Vagina (tissue), 2 donors: ENCODE measurements at regions not wholly inside any gene's neighbourhood (a gene's known extent, or its start where the extent isn't known, plus 50 kb on each side); places are given as distances from the start of the nearest gene placed in this dataset.

Experiments used
- DNase-seq, 2 donors: peaks; one replicate each; pipeline ENCODE4 v3.0.0-alpha.2; 2017; ENCODE audit errors: extremely low spot score in 2 of 2
- H3K27ac ChIP-seq: fragments of 200-600 bp; sonication (generic); one replicate; pipeline ENCODE4 v1.5.1; 2019
- H3K27me3 ChIP-seq: fragments of 200-600 bp; sonication (generic); one replicate; pipeline ENCODE4 v1.5.1; 2019
- H3K36me3 ChIP-seq, 2 donors: fragments of 200-600 bp; sonication (generic); one replicate each; pipeline ENCODE4 v1.5.1; 2017 to 2019
- H3K4me1 ChIP-seq: fragments of 200-600 bp; sonication (generic); one replicate; pipeline ENCODE4 v1.5.1; 2019
- H3K4me3 ChIP-seq, 2 donors: fragments of 200-600 bp; sonication (generic); 1 replicate in 1 of 2; 2 replicates in 1 of 2; pipeline ENCODE4 v1.5.1; 2016 to 2019
- H3K9me3 ChIP-seq: fragments of 200-600 bp; sonication (generic); one replicate; pipeline ENCODE4 v1.5.1; 2019
- POLR2A ChIP-seq, 2 donors: fragments of 450-650 bp; IDR thresholded peaks; one replicate each; pipeline ENCODE4 v1.6.1; 2017; ENCODE audit warnings: antibody characterized with exemption in 2 of 2, mild to moderate bottlenecking in 2 of 2, moderate library complexity in 2 of 2
- POLR2AphosphoS5 ChIP-seq, 2 donors: sonication (generic); formaldehyde crosslinking; IDR thresholded peaks; one replicate each; pipeline ENCODE4 v1.9.0; 2017; ENCODE audit warnings: antibody characterized with exemption in 2 of 2, mild to moderate bottlenecking in 2 of 2, low read depth in 1 of 2; ENCODE audit not compliant: insufficient read depth in 1 of 2
- intact Hi-C: fragments of 100-400 bp; cut with DNase I; formaldehyde crosslinking; loops from one replicate; pipeline ENCODE4 v1.15.1; 2023
- TF ChIP-seq, protein P1 (sequence below), 3 experiments: fragments of 450-650 bp in 2 of 3; fragments of 200-600 bp in 1 of 3; sonication (generic) in 1 of 3; IDR thresholded peaks; one replicate each; pipeline ENCODE4 v1.5.1; 2017 to 2019; ENCODE audit warnings: antibody characterized with exemption in 3 of 3, mild to moderate bottlenecking in 2 of 3, moderate library complexity in 2 of 3

- H3K27me3 ChIP-seq = no peaks in the 10 kb centered on the region
- TF ChIP-seq, protein P1, sequence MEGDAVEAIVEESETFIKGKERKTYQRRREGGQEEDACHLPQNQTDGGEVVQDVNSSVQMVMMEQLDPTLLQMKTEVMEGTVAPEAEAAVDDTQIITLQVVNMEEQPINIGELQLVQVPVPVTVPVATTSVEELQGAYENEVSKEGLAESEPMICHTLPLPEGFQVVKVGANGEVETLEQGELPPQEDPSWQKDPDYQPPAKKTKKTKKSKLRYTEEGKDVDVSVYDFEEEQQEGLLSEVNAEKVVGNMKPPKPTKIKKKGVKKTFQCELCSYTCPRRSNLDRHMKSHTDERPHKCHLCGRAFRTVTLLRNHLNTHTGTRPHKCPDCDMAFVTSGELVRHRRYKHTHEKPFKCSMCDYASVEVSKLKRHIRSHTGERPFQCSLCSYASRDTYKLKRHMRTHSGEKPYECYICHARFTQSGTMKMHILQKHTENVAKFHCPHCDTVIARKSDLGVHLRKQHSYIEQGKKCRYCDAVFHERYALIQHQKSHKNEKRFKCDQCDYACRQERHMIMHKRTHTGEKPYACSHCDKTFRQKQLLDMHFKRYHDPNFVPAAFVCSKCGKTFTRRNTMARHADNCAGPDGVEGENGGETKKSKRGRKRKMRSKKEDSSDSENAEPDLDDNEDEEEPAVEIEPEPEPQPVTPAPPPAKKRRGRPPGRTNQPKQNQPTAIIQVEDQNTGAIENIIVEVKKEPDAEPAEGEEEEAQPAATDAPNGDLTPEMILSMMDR (IDR thresholded peaks at IDR 0.05) = no peak
- TF ChIP-seq POLR2AphosphoS5 (IDR thresholded peaks at IDR 0.05; ENCODE audit: insufficient read depth in 1 of 2, low read depth in 1 of 2) = no peak
- no peak for TF ChIP-seq POLR2A (IDR thresholded peaks at IDR 0.05)
- no peak for DNase-seq
- H3K36me3 ChIP-seq = no peaks in the 10 kb centered on the region
- H3K4me3 ChIP-seq = no peak overlapping the region
- intact Hi-C loops = no loop called here
- H3K9me3 ChIP-seq = no peaks in the 10 kb centered on the region
- no peaks in the 10 kb centered on the region for H3K4me1 ChIP-seq
- H3K27ac ChIP-seq = no peak overlapping the region
These were observed 219.0 kb upstream of the MAN1A1 start for GRCh38 chr6:119568580-119568979.

- Histone ChIP-seq H3K27ac (no peak overlapping the region), H3K36me3 (no peaks in the 10 kb centered on the region), H3K27me3 (no peaks in the 10 kb centered on the region), H3K4me3 (no peak overlapping the region), H3K4me1 (no peaks in the 10 kb centered on the region), H3K9me3 (no peaks in the 10 kb centered on the region)
- intact Hi-C loops = no loop called here
- DNase-seq = no peak
- no peak for TF ChIP-seq POLR2AphosphoS5 (IDR thresholded peaks at IDR 0.05; ENCODE audit: insufficient read depth in 1 of 2, low read depth in 1 of 2)
- TF ChIP-seq, protein P1 (IDR thresholded peaks at IDR 0.05) = no peak
- no peak for TF ChIP-seq POLR2A (IDR thresholded peaks at IDR 0.05)
These were observed 217.1 kb upstream of the MAN1A1 start for GRCh38 chr6:119566546-119567260.

GRCh38 chr6:119565893-119566292, 216.3 kb upstream of the MAN1A1 start:
- Histone ChIP-seq H3K27ac (no peak overlapping the region), H3K4me3 (no peak overlapping the region), H3K4me1 (no peaks in the 10 kb centered on the region), H3K9me3 (no peaks in the 10 kb centered on the region), H3K36me3 (no peaks in the 10 kb centered on the region), H3K27me3 (no peaks in the 10 kb centered on the region)
- TF ChIP-seq, protein P1 (IDR thresholded peaks at IDR 0.05) = no peak
- TF ChIP-seq POLR2AphosphoS5 (IDR thresholded peaks at IDR 0.05; ENCODE audit: insufficient read depth in 1 of 2, low read depth in 1 of 2) (no peak), POLR2A (IDR thresholded peaks at IDR 0.05) (no peak)
- intact Hi-C loops = no loop called here
- DNase-seq = no peak

- Histone ChIP-seq H3K4me1 (no peaks in the 10 kb centered on the region), H3K27me3 (no peaks in the 10 kb centered on the region), H3K27ac (no peak overlapping the region), H3K36me3 (no peaks in the 10 kb centered on the region), H3K9me3 (no peaks in the 10 kb centered on the region), H3K4me3 (no peak overlapping the region)
- DNase-seq = no peak
- intact Hi-C loops = no loop called here
- TF ChIP-seq POLR2A (IDR thresholded peaks at IDR 0.05) = no peak
- TF ChIP-seq, protein P1 (IDR thresholded peaks at IDR 0.05) = no peak
- TF ChIP-seq POLR2AphosphoS5 (IDR thresholded peaks at IDR 0.05; ENCODE audit: insufficient read depth in 1 of 2, low read depth in 1 of 2) = no peak
These were observed 212.6 kb upstream of the MAN1A1 start for GRCh38 chr6:119562168-119562567.

DNA sequence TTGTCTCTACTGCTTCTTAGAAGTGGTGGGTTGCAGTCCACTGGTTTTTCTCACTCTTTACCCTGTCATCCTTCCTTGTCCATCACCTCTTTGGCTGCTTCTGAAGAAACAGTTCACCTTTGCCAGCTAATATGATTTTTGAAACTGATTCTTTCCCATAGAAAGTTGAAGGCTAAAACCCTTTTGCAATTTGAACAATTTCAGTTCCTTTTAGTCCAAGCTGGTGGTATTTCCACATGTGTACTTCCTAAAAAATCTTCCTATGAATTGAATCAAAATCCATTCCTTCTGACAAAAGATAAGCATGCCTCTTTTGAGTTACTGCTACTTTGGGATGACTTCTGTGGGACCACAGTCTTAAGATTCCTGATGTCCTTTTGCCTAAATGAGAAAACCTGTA, 210.0 kb upstream of the MAN1A1 start:
- Histone ChIP-seq H3K4me1 (no peaks in the 10 kb centered on the region), H3K4me3 (no peak overlapping the region), H3K27ac (no peak overlapping the region), H3K27me3 (no peaks in the 10 kb centered on the region), H3K9me3 (no peaks in the 10 kb centered on the region), H3K36me3 (no peaks in the 10 kb centered on the region)
- TF ChIP-seq, protein P1 (IDR thresholded peaks at IDR 0.05) = no peak
- TF ChIP-seq POLR2A (IDR thresholded peaks at IDR 0.05) (no peak), POLR2AphosphoS5 (IDR thresholded peaks at IDR 0.05; ENCODE audit: insufficient read depth in 1 of 2, low read depth in 1 of 2) (no peak)
- intact Hi-C loops = no loop called here
- DNase-seq = no peak
